Astrocyte (in vitro differentiated cells and primary cell): ENCODE measurements at regions not wholly inside any gene's neighbourhood (a gene's known extent, or its start where the extent isn't known, plus 50 kb on each side); places are given as distances from the start of the nearest gene placed in this dataset.

Experiments used
- CTCF ChIP-seq: IDR thresholded peaks from 2 replicates; pipeline ENCODE4 v1.5.1; 2011; ENCODE audit warnings: low read depth, mild to moderate bottlenecking, inconsistent platforms, low read length, moderate library complexity; ENCODE audit not compliant: insufficient read depth
- EZH2 ChIP-seq: IDR thresholded peaks from 2 replicates; pipeline ENCODE4 v1.6.1; 2012; ENCODE audit warnings: mild to moderate bottlenecking, low read length, inconsistent platforms; ENCODE audit not compliant: insufficient read depth

DNA sequence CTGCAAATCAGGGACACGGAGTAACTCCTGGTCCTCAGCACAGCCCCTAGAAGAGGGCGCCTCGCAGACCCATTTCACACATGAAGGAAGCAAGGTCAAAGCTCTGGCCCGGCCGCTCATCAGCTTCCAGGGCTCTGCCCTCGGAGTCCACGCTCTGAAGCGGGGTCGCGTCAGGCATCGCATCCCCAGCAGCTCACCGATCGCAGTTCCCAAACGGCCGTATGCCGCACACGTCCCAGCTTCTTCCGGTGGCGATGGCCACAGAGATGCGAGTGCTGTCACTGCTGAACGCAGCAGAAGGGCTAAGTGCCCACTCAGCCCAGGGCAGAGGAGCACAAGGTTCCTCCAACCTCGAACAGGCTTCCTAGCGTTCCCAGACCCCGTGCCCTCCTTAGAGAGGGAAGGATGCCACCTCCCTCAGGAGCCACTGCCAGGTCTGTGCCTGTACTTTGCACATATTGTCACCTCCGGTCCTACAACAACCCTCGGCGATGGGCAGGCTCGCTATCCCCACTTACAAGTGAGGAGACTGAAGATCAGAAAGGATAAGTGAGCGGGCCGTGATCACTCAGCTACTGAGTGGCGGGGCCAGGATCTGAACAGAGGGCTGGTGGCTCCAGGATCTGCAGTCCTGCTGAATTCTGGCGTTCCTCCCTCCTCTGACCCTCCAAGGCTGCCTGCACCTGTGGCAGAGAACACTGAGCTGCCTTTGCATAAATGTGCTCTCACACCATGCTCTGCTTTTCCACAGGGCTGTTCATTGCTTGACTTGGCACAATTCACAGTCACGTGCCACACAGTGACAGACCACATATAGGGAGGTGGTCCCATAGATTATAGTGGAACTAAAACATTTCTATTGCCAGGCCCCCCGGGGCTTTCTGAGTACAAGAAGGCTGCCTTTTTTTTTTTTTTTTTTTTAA lies 71.4 kb downstream of the COPS8 start:
- TF ChIP-seq CTCF: no peak
- no peak for TF ChIP-seq EZH2
